ENCODE measurements at regions not wholly inside any gene's neighbourhood (a gene's known extent, or its start where the extent isn't known, plus 50 kb on each side); places are given as distances from the start of the nearest gene placed in this dataset.

DNA sequence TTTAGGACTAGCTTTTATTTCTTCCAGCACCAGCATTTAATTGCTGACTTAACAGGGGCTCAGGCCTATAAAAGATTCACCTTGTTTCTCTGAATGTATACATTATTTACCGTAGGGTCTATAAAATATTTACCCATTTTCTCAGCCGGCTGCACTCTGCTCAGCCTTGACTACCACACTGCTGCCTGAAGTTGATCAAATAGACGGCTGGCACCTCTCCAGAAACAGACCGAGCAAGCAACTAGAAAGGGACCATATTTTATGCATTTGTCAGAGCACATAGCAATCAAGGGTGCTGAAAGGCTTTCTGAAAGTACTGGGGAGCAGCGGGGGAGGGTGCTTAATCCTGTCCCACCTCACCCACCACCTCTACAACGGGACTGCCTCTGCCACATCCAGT is 64.7 kb upstream of the FGGY start:
- 47% methylated on average over 6 of the region's 6 CpGs for WGBS (ENCODE audit: insufficient coverage, low coverage, low lambda C conversion rate, missing lambda C conversion rate)
- Histone ChIP-seq H3K36me3 (no peaks in the 10 kb centered on the region), H3K4me1 (peaks cover 0 to 14% (median 6%) of the 10 kb centered on the region in 4 donors), H3K27ac (no peak overlapping the region), H3K9me3 (no peaks in the 10 kb centered on the region), H3K27me3 (no peaks in the 10 kb centered on the region), H3K4me3 (no peak overlapping the region)
- TF ChIP-seq, protein P1, sequence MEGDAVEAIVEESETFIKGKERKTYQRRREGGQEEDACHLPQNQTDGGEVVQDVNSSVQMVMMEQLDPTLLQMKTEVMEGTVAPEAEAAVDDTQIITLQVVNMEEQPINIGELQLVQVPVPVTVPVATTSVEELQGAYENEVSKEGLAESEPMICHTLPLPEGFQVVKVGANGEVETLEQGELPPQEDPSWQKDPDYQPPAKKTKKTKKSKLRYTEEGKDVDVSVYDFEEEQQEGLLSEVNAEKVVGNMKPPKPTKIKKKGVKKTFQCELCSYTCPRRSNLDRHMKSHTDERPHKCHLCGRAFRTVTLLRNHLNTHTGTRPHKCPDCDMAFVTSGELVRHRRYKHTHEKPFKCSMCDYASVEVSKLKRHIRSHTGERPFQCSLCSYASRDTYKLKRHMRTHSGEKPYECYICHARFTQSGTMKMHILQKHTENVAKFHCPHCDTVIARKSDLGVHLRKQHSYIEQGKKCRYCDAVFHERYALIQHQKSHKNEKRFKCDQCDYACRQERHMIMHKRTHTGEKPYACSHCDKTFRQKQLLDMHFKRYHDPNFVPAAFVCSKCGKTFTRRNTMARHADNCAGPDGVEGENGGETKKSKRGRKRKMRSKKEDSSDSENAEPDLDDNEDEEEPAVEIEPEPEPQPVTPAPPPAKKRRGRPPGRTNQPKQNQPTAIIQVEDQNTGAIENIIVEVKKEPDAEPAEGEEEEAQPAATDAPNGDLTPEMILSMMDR (IDR thresholded peaks at IDR 0.05) = no peak
- TF ChIP-seq POLR2A (IDR thresholded peaks at IDR 0.05) = no peak
- ATAC-seq (peak; percentile 25 to 54 (median 40)), DNase-seq (peak in 1 of 3 donors; percentile 27)
- intact Hi-C loops (cut with DNase I) = no loop called here

DNA sequence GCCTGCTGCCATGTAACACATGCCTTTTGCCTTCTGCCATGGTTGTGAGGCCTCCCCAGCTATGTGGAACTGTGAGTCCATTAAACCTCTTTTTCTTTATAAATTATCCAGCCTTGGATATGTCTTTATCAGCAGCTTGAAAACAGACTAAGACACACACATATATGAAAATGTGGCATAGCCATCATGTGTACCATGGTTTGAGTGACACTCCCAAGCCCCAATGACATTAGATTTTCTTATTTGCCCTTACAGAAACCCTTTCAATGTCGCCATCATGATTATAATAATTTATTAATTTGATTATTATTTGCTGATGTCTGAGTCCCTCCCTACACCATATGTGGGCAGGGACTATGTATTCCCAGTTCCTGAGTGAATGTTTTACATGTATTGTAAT is 63.5 kb upstream of the FGGY start:
- H3K4me1 ChIP-seq = peaks cover 0 to 13% (median 6%) of the 10 kb centered on the region in 4 donors
- no peaks in the 10 kb centered on the region for H3K36me3 ChIP-seq
- TF ChIP-seq, protein P1 (IDR thresholded peaks at IDR 0.05) = no peak
- no peak for TF ChIP-seq POLR2A (IDR thresholded peaks at IDR 0.05)
- H3K9me3 ChIP-seq = no peaks in the 10 kb centered on the region
- intact Hi-C loops (cut with DNase I) = no loop called here
- no peak overlapping the region for H3K27ac ChIP-seq
- 86% methylated on average over 1 of the region's 1 CpG for WGBS (ENCODE audit: insufficient coverage, low coverage, low lambda C conversion rate, missing lambda C conversion rate)
- DNase-seq = no peak
- no peak overlapping the region for H3K4me3 ChIP-seq
- no peaks in the 10 kb centered on the region for H3K27me3 ChIP-seq
- ATAC-seq = no peak

DNA sequence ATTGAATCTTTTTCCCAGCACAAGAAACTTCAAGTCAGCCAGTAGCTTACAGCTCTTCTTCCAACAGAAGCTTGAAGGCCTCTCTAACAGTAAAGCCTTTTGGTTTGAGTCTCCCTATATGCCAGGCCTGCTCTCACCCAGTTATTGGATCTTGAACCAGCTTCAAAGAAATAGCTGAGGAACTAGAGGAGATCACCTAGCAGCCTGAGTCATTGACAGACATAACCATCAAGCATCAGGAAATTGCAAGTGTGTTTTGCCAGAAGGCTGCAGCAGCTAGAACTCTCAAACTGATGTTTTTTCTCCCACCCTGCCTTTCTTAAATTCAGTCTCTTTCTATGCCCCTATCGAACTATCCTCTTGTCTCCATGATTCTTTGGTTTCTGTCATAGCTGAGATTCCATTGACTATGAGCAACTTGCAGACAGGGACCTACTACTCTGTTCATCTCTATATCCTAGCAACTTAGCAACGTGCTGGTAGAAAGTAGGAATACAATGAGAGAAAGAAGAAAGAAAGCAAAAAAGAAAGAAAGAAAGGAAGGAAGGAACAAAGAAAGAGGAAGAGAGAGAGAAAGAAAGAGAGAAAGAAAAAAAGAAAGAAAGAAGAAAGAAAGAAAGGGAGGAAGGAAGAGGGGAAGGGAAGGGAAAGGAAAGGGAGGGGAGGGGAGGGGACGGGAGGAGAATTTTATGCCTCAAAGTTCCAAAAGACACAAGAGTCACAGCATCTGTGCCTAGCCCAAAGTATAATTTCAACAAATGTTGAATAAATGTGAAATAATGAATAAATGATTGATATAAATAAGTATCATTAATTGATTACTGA is 60.0 kb upstream of the FGGY start:
- Histone ChIP-seq H3K27ac (no peak overlapping the region), H3K27me3 (no peaks in the 10 kb centered on the region), H3K4me1 (no peaks in the 10 kb centered on the region), H3K9me3 (no peaks in the 10 kb centered on the region), H3K4me3 (no peak overlapping the region), H3K36me3 (no peaks in the 10 kb centered on the region)
- intact Hi-C loops (cut with DNase I) = no loop called here
- DNase-seq (no peak), ATAC-seq (no peak)
- no peak for TF ChIP-seq POLR2A (IDR thresholded peaks at IDR 0.05)
- TF ChIP-seq, protein P1 (IDR thresholded peaks at IDR 0.05) = no peak
- WGBS (ENCODE audit: insufficient coverage, low coverage, low lambda C conversion rate, missing lambda C conversion rate) = 69% methylated on average over 3 of the region's 3 CpGs

DNA sequence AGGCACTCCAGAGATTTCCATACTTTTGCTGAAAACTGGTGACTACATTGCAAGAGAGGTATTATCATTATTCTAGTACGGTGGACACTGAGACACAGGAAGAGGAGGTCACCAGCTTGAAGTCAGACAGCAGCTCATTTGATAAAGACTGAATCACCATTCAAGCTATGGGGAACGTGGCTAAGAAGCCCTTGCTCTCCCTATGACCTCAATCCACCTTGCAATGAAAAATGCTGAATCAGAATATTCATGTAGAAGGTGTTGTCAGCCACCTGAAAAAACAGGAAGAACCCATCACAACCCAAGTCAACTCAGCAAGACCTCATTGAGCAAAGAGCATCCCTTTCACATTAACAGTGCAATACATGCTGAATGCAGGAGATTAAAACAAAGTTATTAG is 59.0 kb upstream of the FGGY start:
- WGBS (ENCODE audit: insufficient coverage, low coverage, low lambda C conversion rate, missing lambda C conversion rate) = 50% methylated on average over 1 of the region's 2 CpGs
- Histone ChIP-seq H3K4me1 (no peaks in the 10 kb centered on the region), H3K27ac (no peak overlapping the region), H3K9me3 (no peaks in the 10 kb centered on the region), H3K36me3 (no peaks in the 10 kb centered on the region), H3K27me3 (no peaks in the 10 kb centered on the region), H3K4me3 (no peak overlapping the region)
- intact Hi-C loops (cut with DNase I) = no loop called here
- TF ChIP-seq, protein P1 (IDR thresholded peaks at IDR 0.05) = no peak
- no peak for TF ChIP-seq POLR2A (IDR thresholded peaks at IDR 0.05)
- no peak for DNase-seq
- ATAC-seq = no peak
